ENCODE measurements at regions not wholly inside any gene's neighbourhood (a gene's known extent, or its start where the extent isn't known, plus 50 kb on each side); places are given as distances from the start of the nearest gene placed in this dataset.

GRCh38 chr3:176578316-176578715 is 619.0 kb downstream of the TBL1XR1 start:
- FAIRE-seq: no peak
- no peak for DNase-seq (ENCODE audit: insufficient read length, low spot score)
- TF ChIP-seq TAF1 (IDR thresholded peaks at IDR 0.05; ENCODE audit: low read depth, low read length) (no peak), POLR2A (IDR thresholded peaks at IDR 0.05; ENCODE audit: low read depth, low read length) (no peak), SPI1 (IDR thresholded peaks at IDR 0.05; ENCODE audit: low read depth, low read length) (no peak), POLR2AphosphoS5 (IDR thresholded peaks at IDR 0.05; ENCODE audit: low read depth, low read length) (no peak), POU2F2 (IDR thresholded peaks at IDR 0.05; ENCODE audit: low read depth, low read length) (no peak), PAX5 (IDR thresholded peaks at IDR 0.05; ENCODE audit: insufficient read depth, low read length, severe bottlenecking) (no peak)

DNA sequence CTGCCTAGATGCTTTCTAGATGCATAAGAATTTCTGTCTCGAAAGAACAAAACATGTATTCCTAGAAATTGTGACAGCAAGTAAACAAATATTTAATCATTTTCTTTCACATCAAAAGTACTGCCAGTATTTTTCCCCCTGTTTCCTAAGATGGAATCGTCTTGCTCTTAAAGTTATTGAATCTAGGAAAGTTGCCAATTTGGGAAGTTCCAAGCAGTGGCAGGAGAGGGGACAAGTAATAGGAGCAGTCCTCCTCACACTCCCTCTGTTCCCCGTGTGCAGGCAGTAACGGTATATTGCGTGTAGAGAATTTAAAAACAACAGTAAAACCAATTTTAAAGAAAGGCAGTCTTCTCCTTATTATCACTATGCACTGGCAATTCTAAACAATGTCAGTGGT is 619.8 kb downstream of the TBL1XR1 start:
- TF ChIP-seq POU2F2 (IDR thresholded peaks at IDR 0.05; ENCODE audit: low read depth, low read length) (no peak), TAF1 (IDR thresholded peaks at IDR 0.05; ENCODE audit: low read depth, low read length) (no peak), PAX5 (IDR thresholded peaks at IDR 0.05; ENCODE audit: insufficient read depth, low read length, severe bottlenecking) (no peak), POLR2A (IDR thresholded peaks at IDR 0.05; ENCODE audit: low read depth, low read length) (no peak), SPI1 (IDR thresholded peaks at IDR 0.05; ENCODE audit: low read depth, low read length) (no peak), POLR2AphosphoS5 (IDR thresholded peaks at IDR 0.05; ENCODE audit: low read depth, low read length) (no peak)
- no peak for FAIRE-seq
- no peak for DNase-seq (ENCODE audit: insufficient read length, low spot score)

DNA sequence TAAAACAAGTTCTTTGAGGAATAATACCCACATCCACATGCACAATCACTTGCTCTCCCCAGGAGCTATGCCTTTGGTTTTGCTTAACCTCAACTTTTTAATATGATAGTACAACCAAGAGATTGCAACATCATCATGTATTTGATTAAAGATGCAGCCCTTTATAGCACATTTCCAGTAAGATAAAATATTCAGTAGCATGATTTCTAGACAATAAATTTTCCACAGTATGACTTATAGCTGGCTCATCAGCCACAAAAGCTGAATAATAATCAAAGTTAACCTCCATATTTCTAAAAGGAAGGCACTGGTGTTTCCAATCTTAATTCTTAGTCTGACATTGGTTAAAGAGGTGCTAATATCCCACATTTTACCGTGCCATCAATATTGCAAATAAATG is 622.5 kb downstream of the TBL1XR1 start:
- TF ChIP-seq POLR2A (IDR thresholded peaks at IDR 0.05; ENCODE audit: low read depth, low read length) (no peak), POU2F2 (IDR thresholded peaks at IDR 0.05; ENCODE audit: low read depth, low read length) (no peak), TAF1 (IDR thresholded peaks at IDR 0.05; ENCODE audit: low read depth, low read length) (no peak), SPI1 (IDR thresholded peaks at IDR 0.05; ENCODE audit: low read depth, low read length) (no peak), PAX5 (IDR thresholded peaks at IDR 0.05; ENCODE audit: insufficient read depth, low read length, severe bottlenecking) (no peak), POLR2AphosphoS5 (IDR thresholded peaks at IDR 0.05; ENCODE audit: low read depth, low read length) (no peak)
- FAIRE-seq (no peak), DNase-seq (ENCODE audit: insufficient read length, low spot score) (no peak)

DNA sequence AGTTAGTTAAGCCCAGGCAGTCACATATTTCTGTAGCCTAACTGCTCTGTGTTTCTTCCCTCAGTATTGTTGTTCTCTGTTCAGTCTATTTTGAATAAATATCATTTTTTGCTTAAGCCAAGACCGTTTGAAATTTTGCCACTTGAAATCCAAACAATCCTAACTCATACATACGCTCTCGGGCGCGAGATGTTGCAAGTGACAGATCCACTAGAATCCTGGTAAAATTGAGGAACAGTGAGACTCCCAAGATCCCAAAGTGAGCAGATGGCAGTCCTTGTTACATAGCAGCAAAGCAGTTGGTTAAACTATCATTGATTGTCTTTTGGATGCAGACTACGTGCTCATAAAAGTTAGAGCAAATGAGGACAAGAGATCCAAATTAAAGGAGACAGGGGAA is 625.4 kb downstream of the TBL1XR1 start:
- TF ChIP-seq POLR2A (IDR thresholded peaks at IDR 0.05; ENCODE audit: low read depth, low read length): no peak
- no peak for TF ChIP-seq POLR2AphosphoS5 (IDR thresholded peaks at IDR 0.05; ENCODE audit: low read depth, low read length)
- no peak for TF ChIP-seq SPI1 (IDR thresholded peaks at IDR 0.05; ENCODE audit: low read depth, low read length)
- no peak for TF ChIP-seq PAX5 (IDR thresholded peaks at IDR 0.05; ENCODE audit: insufficient read depth, low read length, severe bottlenecking)
- TF ChIP-seq POU2F2 (IDR thresholded peaks at IDR 0.05; ENCODE audit: low read depth, low read length): no peak
- TF ChIP-seq TAF1 (IDR thresholded peaks at IDR 0.05; ENCODE audit: low read depth, low read length): no peak
- no peak for FAIRE-seq
- no peak for DNase-seq (ENCODE audit: insufficient read length, low spot score)

DNA sequence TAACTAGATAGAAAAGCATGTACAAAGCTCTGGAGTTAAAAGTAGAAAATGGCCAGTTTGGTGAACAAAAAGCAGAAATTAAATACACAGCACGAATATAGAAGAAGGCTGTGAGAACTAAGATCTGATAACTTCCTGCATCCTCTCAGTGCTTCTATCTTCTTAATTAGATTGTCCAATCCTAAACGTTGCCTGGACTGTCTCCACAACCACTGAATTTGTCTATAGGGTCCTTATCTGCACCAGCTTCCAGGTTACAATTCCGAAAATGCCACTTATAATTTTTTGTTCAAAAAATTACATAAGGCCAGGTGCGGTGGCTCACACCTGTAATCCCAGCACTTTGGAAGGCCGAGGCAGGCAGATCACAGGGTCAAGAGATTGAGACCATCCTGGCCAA is 626.3 kb downstream of the TBL1XR1 start:
- FAIRE-seq (no peak), DNase-seq (ENCODE audit: insufficient read length, low spot score) (no peak)
- TF ChIP-seq POLR2A (IDR thresholded peaks at IDR 0.05; ENCODE audit: low read depth, low read length) (no peak), POLR2AphosphoS5 (IDR thresholded peaks at IDR 0.05; ENCODE audit: low read depth, low read length) (no peak), POU2F2 (IDR thresholded peaks at IDR 0.05; ENCODE audit: low read depth, low read length) (no peak), SPI1 (IDR thresholded peaks at IDR 0.05; ENCODE audit: low read depth, low read length) (no peak), TAF1 (IDR thresholded peaks at IDR 0.05; ENCODE audit: low read depth, low read length) (no peak), PAX5 (IDR thresholded peaks at IDR 0.05; ENCODE audit: insufficient read depth, low read length, severe bottlenecking) (no peak)

DNA sequence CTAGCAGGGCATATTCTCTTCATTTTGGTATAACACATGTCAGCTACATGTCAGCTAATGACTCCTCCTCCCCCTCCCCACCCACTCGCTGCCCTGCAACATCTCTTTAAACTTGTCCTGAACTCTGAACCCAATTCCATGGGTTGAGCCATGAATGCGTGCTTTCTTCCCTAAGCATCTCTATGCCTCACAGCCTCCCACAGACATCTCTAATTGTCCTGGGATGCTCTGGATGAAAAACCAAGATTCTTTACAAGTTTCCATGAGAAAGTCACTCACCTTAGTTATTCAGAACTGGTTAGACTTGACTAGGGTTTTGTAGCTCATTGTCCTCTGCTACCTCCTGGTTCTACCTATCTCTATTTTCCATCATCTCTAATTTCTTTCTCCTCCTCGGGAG is 629.1 kb downstream of the TBL1XR1 start:
- TF ChIP-seq SPI1 (IDR thresholded peaks at IDR 0.05; ENCODE audit: low read depth, low read length): no peak
- no peak for TF ChIP-seq POLR2A (IDR thresholded peaks at IDR 0.05; ENCODE audit: low read depth, low read length)
- TF ChIP-seq PAX5 (IDR thresholded peaks at IDR 0.05; ENCODE audit: insufficient read depth, low read length, severe bottlenecking): no peak
- TF ChIP-seq POU2F2 (IDR thresholded peaks at IDR 0.05; ENCODE audit: low read depth, low read length): no peak
- no peak for TF ChIP-seq TAF1 (IDR thresholded peaks at IDR 0.05; ENCODE audit: low read depth, low read length)
- no peak for TF ChIP-seq POLR2AphosphoS5 (IDR thresholded peaks at IDR 0.05; ENCODE audit: low read depth, low read length)
- DNase-seq (ENCODE audit: insufficient read length, low spot score) (no peak), FAIRE-seq (no peak)

DNA sequence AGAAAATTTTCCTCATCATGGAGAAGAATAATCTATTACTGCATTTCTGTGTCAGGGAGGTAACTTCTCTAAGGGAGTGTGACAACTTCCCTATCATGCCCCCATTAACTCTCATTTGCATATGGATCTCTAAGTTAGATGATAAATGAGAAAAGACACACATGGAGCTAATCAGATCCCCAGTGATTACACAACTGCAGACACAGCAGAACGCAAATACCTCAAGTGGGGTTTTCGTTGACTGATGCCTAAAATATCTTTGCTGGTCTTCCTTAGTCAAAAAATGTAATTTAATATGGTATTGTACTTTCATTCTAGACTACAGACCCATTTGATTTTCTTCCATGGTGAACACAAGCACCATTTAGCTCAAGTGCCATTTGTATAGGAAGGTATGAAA is 630.5 kb downstream of the TBL1XR1 start:
- TF ChIP-seq PAX5 (IDR thresholded peaks at IDR 0.05; ENCODE audit: insufficient read depth, low read length, severe bottlenecking) (no peak), TAF1 (IDR thresholded peaks at IDR 0.05; ENCODE audit: low read depth, low read length) (no peak), SPI1 (IDR thresholded peaks at IDR 0.05; ENCODE audit: low read depth, low read length) (no peak), POLR2A (IDR thresholded peaks at IDR 0.05; ENCODE audit: low read depth, low read length) (no peak)

GRCh38 chr3:176562331-176562730 is 635.0 kb downstream of the TBL1XR1 start:
- DNase-seq (ENCODE audit: insufficient read length, low spot score) (no peak), FAIRE-seq (no peak)
- TF ChIP-seq POLR2AphosphoS5 (IDR thresholded peaks at IDR 0.05; ENCODE audit: low read depth, low read length) (no peak), POU2F2 (IDR thresholded peaks at IDR 0.05; ENCODE audit: low read depth, low read length) (no peak), TAF1 (IDR thresholded peaks at IDR 0.05; ENCODE audit: low read depth, low read length) (no peak)

More for the DNA sequence above, 630.5 kb downstream of the TBL1XR1 start:
- DNase-seq (ENCODE audit: insufficient read length, low spot score): no peak
- no peak for FAIRE-seq

DNA sequence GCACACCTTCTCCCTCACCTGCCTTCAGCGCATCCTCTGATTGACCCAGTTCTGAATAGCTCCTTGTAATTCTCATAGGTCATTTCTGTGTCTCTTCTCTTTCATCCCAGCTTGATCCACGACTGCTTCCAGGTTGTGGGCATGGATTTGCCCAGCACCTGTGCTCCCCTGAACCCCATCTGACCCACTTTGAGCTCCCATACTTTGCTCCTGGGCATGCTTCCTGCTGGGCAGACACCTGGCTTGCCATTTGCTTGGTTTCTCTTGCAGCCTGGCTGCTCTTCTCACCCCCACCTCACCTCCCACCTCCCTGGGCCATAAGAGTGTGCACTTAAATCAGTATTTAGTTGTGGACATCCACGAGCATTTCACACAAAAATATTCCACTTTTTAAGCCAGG is 635.5 kb downstream of the TBL1XR1 start:
- no peak for DNase-seq (ENCODE audit: insufficient read length, low spot score)
- FAIRE-seq: no peak

More for the DNA sequence above, 635.5 kb downstream of the TBL1XR1 start:
- TF ChIP-seq SPI1 (IDR thresholded peaks at IDR 0.05; ENCODE audit: low read depth, low read length): no peak
- TF ChIP-seq PAX5 (IDR thresholded peaks at IDR 0.05; ENCODE audit: insufficient read depth, low read length, severe bottlenecking): no peak
- no peak for TF ChIP-seq POLR2A (IDR thresholded peaks at IDR 0.05; ENCODE audit: low read depth, low read length)
- no peak for TF ChIP-seq POLR2AphosphoS5 (IDR thresholded peaks at IDR 0.05; ENCODE audit: low read depth, low read length)
- no peak for TF ChIP-seq POU2F2 (IDR thresholded peaks at IDR 0.05; ENCODE audit: low read depth, low read length)
- no peak for TF ChIP-seq TAF1 (IDR thresholded peaks at IDR 0.05; ENCODE audit: low read depth, low read length)

Measured in GM12891 (cell line).